ENCODE measurements at regions not wholly inside any gene's neighbourhood (a gene's known extent, or its start where the extent isn't known, plus 50 kb on each side); places are given as distances from the start of the nearest gene placed in this dataset.

- TF ChIP-seq POLR2A (IDR thresholded peaks at IDR 0.05; ENCODE audit: low read depth, low read length) (no peak), POLR2AphosphoS5 (IDR thresholded peaks at IDR 0.05; ENCODE audit: low read depth, low read length) (no peak), TAF1 (IDR thresholded peaks at IDR 0.05; ENCODE audit: borderline replicate concordance, low read depth, low read length) (no peak)
These were observed 236.6 kb downstream of the SATB1 start for GRCh38 chr3:18188491-18188890.

Data from GM12892 (cell line).